ENCODE measurements at regions not wholly inside any gene's neighbourhood (a gene's known extent, or its start where the extent isn't known, plus 50 kb on each side); places are given as distances from the start of the nearest gene placed in this dataset.

GRCh38 chr1:34409689-34410229, 233.1 kb downstream of the C1orf94 start:
- TF ChIP-seq CTCF (conservative IDR thresholded peaks at IDR 0.05): no peak

GRCh38 chr1:34412598-34413370, 236.1 kb downstream of the C1orf94 start:
- TF ChIP-seq CTCF (conservative IDR thresholded peaks at IDR 0.05): no peak
- no peak overlapping the region for H3K27ac ChIP-seq

More at GRCh38 chr1:34409689-34410229, 233.1 kb downstream of the C1orf94 start:
- no peak overlapping the region for H3K27ac ChIP-seq

GRCh38 chr1:34415140-34415539, 238.4 kb downstream of the C1orf94 start:
- no peak overlapping the region for H3K27ac ChIP-seq
- TF ChIP-seq CTCF (conservative IDR thresholded peaks at IDR 0.05): no peak

GRCh38 chr1:34418166-34418565, 241.5 kb downstream of the C1orf94 start:
- no peak for TF ChIP-seq CTCF (conservative IDR thresholded peaks at IDR 0.05)

GRCh38 chr1:34419663-34420136, 243.0 kb downstream of the C1orf94 start:
- H3K27ac ChIP-seq: no peak overlapping the region
- peak; percentile 61 for TF ChIP-seq CTCF (conservative IDR thresholded peaks at IDR 0.05)

More at GRCh38 chr1:34418166-34418565, 241.5 kb downstream of the C1orf94 start:
- H3K27ac ChIP-seq: no peak overlapping the region

- no peak overlapping the region for H3K27ac ChIP-seq
- TF ChIP-seq CTCF (conservative IDR thresholded peaks at IDR 0.05): no peak
Observed at GRCh38 chr1:34425046-34425445, 248.3 kb downstream of the C1orf94 start.

GRCh38 chr1:34425785-34426184, 249.1 kb downstream of the C1orf94 start:
- no peak for TF ChIP-seq CTCF (conservative IDR thresholded peaks at IDR 0.05)
- H3K27ac ChIP-seq: no peak overlapping the region

All from VCaP (cell line).